ENCODE measurements at regions not wholly inside any gene's neighbourhood (a gene's known extent, or its start where the extent isn't known, plus 50 kb on each side); places are given as distances from the start of the nearest gene placed in this dataset.

DNA sequence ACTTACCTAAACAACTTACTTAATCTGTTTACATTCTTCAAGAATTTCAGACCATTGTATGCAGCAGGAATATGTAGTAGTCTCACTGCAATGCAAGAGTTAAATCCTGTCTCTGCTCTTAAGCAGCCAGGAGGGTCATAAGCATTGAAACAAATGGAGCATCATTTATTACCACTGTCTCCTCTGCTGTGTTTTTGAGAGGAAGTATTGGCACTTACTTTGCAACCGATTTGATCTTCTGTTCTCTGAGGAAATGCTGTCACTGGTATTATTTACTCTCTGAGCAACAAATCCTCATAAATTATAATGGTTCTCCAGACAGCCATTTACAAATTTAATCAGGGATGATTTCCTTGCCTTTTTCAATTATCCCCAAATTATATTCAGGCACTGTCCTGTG, 1367.1 kb downstream of the STIM2 start:
- TF ChIP-seq, protein P1, sequence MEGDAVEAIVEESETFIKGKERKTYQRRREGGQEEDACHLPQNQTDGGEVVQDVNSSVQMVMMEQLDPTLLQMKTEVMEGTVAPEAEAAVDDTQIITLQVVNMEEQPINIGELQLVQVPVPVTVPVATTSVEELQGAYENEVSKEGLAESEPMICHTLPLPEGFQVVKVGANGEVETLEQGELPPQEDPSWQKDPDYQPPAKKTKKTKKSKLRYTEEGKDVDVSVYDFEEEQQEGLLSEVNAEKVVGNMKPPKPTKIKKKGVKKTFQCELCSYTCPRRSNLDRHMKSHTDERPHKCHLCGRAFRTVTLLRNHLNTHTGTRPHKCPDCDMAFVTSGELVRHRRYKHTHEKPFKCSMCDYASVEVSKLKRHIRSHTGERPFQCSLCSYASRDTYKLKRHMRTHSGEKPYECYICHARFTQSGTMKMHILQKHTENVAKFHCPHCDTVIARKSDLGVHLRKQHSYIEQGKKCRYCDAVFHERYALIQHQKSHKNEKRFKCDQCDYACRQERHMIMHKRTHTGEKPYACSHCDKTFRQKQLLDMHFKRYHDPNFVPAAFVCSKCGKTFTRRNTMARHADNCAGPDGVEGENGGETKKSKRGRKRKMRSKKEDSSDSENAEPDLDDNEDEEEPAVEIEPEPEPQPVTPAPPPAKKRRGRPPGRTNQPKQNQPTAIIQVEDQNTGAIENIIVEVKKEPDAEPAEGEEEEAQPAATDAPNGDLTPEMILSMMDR (conservative IDR thresholded peaks at IDR 0.05 in 1 of 2, IDR thresholded peaks at IDR 0.05 in 1 of 2; ENCODE audit: low read depth in 1 of 2, low read length in 2 of 2), result no peak
- TF ChIP-seq EZH2 (IDR thresholded peaks at IDR 0.05; ENCODE audit: low read length, missing control alignments), result no peak

Data from fibroblast of lung (primary cell).